ENCODE measurements at regions not wholly inside any gene's neighbourhood (a gene's known extent, or its start where the extent isn't known, plus 50 kb on each side); places are given as distances from the start of the nearest gene placed in this dataset.

GRCh38 chr12:25825446-25825845 lies 133.0 kb upstream of the RASSF8 start:
- no peak overlapping the region for H3K4me3 ChIP-seq (ENCODE audit: low read length)

GRCh38 chr12:25827141-25827540 lies 131.3 kb upstream of the RASSF8 start:
- H3K4me2 ChIP-seq (ENCODE audit: low read depth, low read length), result no peak overlapping the region
- TF ChIP-seq CTCF (IDR thresholded peaks at IDR 0.05; ENCODE audit: low read length), result no peak
- no peak for TF ChIP-seq EZH2 (optimal IDR thresholded peaks at IDR 0.05; ENCODE audit: low read depth, low read length)
- TF ChIP-seq EZH2phosphoT487 (IDR thresholded peaks at IDR 0.05; ENCODE audit: low read length), result no peak
- H3K9me3 ChIP-seq (replicated peaks; ENCODE audit: insufficient read depth, low read length), result no peaks in the 10 kb centered on the region
- H3K9me2 ChIP-seq (replicated peaks; ENCODE audit: insufficient read depth, low read length), result no peaks in the 10 kb centered on the region
- no peaks in the 10 kb centered on the region for H3K27me3 ChIP-seq (replicated peaks; ENCODE audit: insufficient read depth, low read length)
- no peaks in the 10 kb centered on the region for H3K79me2 ChIP-seq (ENCODE audit: low read length)
- H3K36me3 ChIP-seq (replicated peaks; ENCODE audit: insufficient read depth, low read length), result no peaks in the 10 kb centered on the region
- no peak overlapping the region for H3K27ac ChIP-seq (ENCODE audit: low read length)
- DNase-seq, result no peak
- H4K20me1 ChIP-seq (ENCODE audit: insufficient read depth, low read length), result no peaks in the 10 kb centered on the region
- H3K4me1 ChIP-seq (ENCODE audit: low read length), result no peaks in the 10 kb centered on the region
- H3K9ac ChIP-seq (ENCODE audit: low read length), result no peak overlapping the region
- H3K4me3 ChIP-seq (ENCODE audit: low read length), result no peak overlapping the region
- H3F3A ChIP-seq (ENCODE audit: insufficient read depth, low read length), result no peaks in the 10 kb centered on the region
- no peak overlapping the region for H2AFZ ChIP-seq (ENCODE audit: low read length)

More at GRCh38 chr12:25825446-25825845, 133.0 kb upstream of the RASSF8 start:
- Histone ChIP-seq H3F3A (ENCODE audit: insufficient read depth, low read length) (no peaks in the 10 kb centered on the region), H3K79me2 (ENCODE audit: low read length) (no peaks in the 10 kb centered on the region), H3K4me2 (ENCODE audit: low read depth, low read length) (no peak overlapping the region), H3K9me3 (replicated peaks; ENCODE audit: insufficient read depth, low read length) (no peaks in the 10 kb centered on the region), H2AFZ (ENCODE audit: low read length) (no peak overlapping the region), H3K36me3 (replicated peaks; ENCODE audit: insufficient read depth, low read length) (no peaks in the 10 kb centered on the region), H3K9ac (ENCODE audit: low read length) (no peak overlapping the region), H4K20me1 (ENCODE audit: insufficient read depth, low read length) (no peaks in the 10 kb centered on the region), H3K9me2 (replicated peaks; ENCODE audit: insufficient read depth, low read length) (no peaks in the 10 kb centered on the region), H3K27me3 (replicated peaks; ENCODE audit: insufficient read depth, low read length) (no peaks in the 10 kb centered on the region), H3K4me1 (ENCODE audit: low read length) (no peaks in the 10 kb centered on the region), H3K27ac (ENCODE audit: low read length) (no peak overlapping the region)
- TF ChIP-seq CTCF (IDR thresholded peaks at IDR 0.05; ENCODE audit: low read length) (no peak), EZH2phosphoT487 (IDR thresholded peaks at IDR 0.05; ENCODE audit: low read length) (no peak), EZH2 (optimal IDR thresholded peaks at IDR 0.05; ENCODE audit: low read depth, low read length) (no peak)
- DNase-seq, result no peak

- no peaks in the 10 kb centered on the region for H3F3A ChIP-seq (ENCODE audit: insufficient read depth, low read length)
Measured at GRCh38 chr12:25827747-25828146, 130.7 kb upstream of the RASSF8 start.

More at GRCh38 chr12:25827747-25828146, 130.7 kb upstream of the RASSF8 start:
- no peaks in the 10 kb centered on the region for H3K4me1 ChIP-seq (ENCODE audit: low read length)
- H3K36me3 ChIP-seq (replicated peaks; ENCODE audit: insufficient read depth, low read length), result no peaks in the 10 kb centered on the region
- no peak overlapping the region for H3K4me2 ChIP-seq (ENCODE audit: low read depth, low read length)
- no peak for TF ChIP-seq EZH2 (optimal IDR thresholded peaks at IDR 0.05; ENCODE audit: low read depth, low read length)
- TF ChIP-seq CTCF (IDR thresholded peaks at IDR 0.05; ENCODE audit: low read length), result no peak
- TF ChIP-seq EZH2phosphoT487 (IDR thresholded peaks at IDR 0.05; ENCODE audit: low read length), result no peak
- no peak overlapping the region for H2AFZ ChIP-seq (ENCODE audit: low read length)
- H3K9me3 ChIP-seq (replicated peaks; ENCODE audit: insufficient read depth, low read length), result no peaks in the 10 kb centered on the region
- no peak overlapping the region for H3K4me3 ChIP-seq (ENCODE audit: low read length)
- no peaks in the 10 kb centered on the region for H3K79me2 ChIP-seq (ENCODE audit: low read length)
- no peak overlapping the region for H3K27ac ChIP-seq (ENCODE audit: low read length)
- no peak for DNase-seq
- no peaks in the 10 kb centered on the region for H3K27me3 ChIP-seq (replicated peaks; ENCODE audit: insufficient read depth, low read length)
- H3K9me2 ChIP-seq (replicated peaks; ENCODE audit: insufficient read depth, low read length), result no peaks in the 10 kb centered on the region
- H4K20me1 ChIP-seq (ENCODE audit: insufficient read depth, low read length), result no peaks in the 10 kb centered on the region
- no peak overlapping the region for H3K9ac ChIP-seq (ENCODE audit: low read length)

Measured in MM.1S (cell line).